ENCODE measurements at regions not wholly inside any gene's neighbourhood (a gene's known extent, or its start where the extent isn't known, plus 50 kb on each side); places are given as distances from the start of the nearest gene placed in this dataset.

DNA sequence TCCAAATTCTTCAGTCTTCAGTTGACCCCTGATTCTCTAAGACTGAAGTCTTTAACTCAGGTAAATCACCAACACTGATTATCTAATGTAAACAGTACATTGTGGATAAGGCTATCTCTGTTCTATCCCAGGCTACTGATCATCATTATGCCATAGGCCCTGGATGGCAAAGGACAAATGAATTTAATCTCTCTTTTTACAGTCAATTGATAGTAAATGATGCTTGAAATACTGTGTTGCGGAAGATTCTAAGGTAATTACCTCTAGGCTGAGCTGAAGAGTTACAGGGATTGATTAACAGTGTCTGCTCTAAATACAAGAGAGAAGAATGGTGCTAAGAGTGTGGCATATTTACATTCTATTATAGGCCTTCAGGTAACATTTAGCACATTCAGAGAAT is 264.7 kb downstream of the ACTL7B start:
- H3K4me1 ChIP-seq (ENCODE audit: control insufficient read depth, insufficient read depth, low read length) = peaks cover 9% of the 10 kb centered on the region
- no peak for DNase-seq (ENCODE audit: low read depth)
- H3K36me3 ChIP-seq (ENCODE audit: control insufficient read depth, insufficient read depth, low read length, severe bottlenecking) = no peaks in the 10 kb centered on the region
- no peaks in the 10 kb centered on the region for H3K27me3 ChIP-seq (replicated peaks; ENCODE audit: control insufficient read depth, insufficient read depth, low read length)
- no peaks in the 10 kb centered on the region for H3K9me3 ChIP-seq (ENCODE audit: control insufficient read depth, low read length)
- no peak overlapping the region for H3K4me3 ChIP-seq (ENCODE audit: low read length)
- no peak overlapping the region for H3K9ac ChIP-seq (ENCODE audit: low read length)

DNA sequence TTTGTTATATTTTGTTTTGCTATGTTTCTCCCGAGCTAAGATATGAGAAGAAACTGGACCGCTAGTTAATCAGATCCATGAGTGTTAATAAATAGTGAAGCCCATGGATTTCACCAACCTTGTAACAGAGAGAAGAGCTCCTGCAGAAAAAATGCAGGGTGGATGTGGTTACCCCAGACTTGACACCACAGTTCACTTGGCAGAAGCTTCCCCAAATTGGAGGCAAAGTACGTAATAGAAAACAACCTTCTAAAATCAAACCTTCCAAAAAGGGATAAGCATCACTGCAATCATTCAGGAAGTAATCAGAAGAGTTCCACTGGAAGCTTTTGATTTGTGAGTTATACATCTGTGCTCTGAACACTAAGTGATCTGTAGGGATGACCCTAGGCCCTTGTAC is 267.5 kb downstream of the ACTL7B start:
- Histone ChIP-seq H3K27me3 (replicated peaks; ENCODE audit: control insufficient read depth, insufficient read depth, low read length) (no peaks in the 10 kb centered on the region), H3K9me3 (ENCODE audit: control insufficient read depth, low read length) (no peaks in the 10 kb centered on the region), H3K36me3 (ENCODE audit: control insufficient read depth, insufficient read depth, low read length, severe bottlenecking) (no peaks in the 10 kb centered on the region), H3K4me1 (ENCODE audit: control insufficient read depth, insufficient read depth, low read length) (peaks cover 13% of the 10 kb centered on the region), H3K4me3 (ENCODE audit: low read length) (no peak overlapping the region), H3K9ac (ENCODE audit: low read length) (no peak overlapping the region)
- no peak for DNase-seq (ENCODE audit: low read depth)

DNA sequence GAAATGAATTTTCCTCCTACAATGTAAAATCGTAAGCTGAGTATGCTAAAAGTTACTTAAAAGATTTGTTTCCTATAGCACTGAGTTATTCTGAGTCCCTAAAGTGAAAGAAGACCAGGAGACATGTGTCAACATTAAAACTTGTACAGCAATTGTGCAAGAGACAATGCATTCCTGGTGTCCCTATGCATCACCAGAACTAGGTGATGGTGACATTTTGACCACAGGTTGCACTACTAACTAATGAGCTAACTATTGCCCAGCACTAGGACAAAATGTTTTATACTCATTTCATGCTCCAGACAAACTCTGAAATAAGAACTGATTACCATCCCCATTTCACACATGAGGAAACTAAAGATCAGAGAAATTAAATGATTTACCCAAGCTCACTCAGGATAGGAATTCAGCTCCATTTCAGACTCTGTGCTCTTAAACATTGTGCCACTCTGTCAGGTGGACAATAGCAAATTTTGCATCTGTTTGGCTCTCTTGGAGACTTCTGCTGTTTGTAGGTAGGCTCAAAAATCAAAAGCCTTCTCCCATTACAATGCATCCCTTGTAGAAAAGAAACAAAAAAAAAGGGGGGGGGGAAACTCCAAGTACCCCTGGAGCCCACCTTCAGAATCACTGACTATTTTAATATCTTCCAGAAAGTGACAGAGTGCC is 269.2 kb downstream of the ACTL7B start:
- no peak for DNase-seq (ENCODE audit: low read depth)
- Histone ChIP-seq H3K9ac (ENCODE audit: low read length) (no peak overlapping the region), H3K27me3 (replicated peaks; ENCODE audit: control insufficient read depth, insufficient read depth, low read length) (no peaks in the 10 kb centered on the region), H3K36me3 (ENCODE audit: control insufficient read depth, insufficient read depth, low read length, severe bottlenecking) (no peaks in the 10 kb centered on the region), H3K4me3 (ENCODE audit: low read length) (no peak overlapping the region), H3K4me1 (ENCODE audit: control insufficient read depth, insufficient read depth, low read length) (peaks cover 13% of the 10 kb centered on the region), H3K9me3 (ENCODE audit: control insufficient read depth, low read length) (no peaks in the 10 kb centered on the region)

DNA sequence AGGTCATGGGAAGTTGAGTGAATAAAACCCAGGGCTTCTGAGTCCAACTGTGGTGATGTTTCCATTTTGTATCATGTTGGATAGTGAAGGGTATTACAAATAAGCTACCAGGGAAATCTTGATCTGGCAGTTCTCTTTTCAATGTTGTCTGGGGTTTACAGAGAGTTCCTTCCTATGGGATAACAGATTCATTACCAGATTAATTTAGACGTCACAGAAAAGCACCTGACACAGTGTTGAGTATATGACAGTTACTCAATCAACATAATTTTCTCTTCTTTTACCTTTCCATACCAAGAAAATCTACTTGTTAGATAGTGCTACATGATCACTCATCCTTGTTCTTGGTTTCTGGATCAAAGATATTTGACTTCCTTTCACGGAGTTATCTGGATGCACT is 270.9 kb downstream of the ACTL7B start:
- Histone ChIP-seq H3K36me3 (ENCODE audit: control insufficient read depth, insufficient read depth, low read length, severe bottlenecking) (no peaks in the 10 kb centered on the region), H3K27me3 (replicated peaks; ENCODE audit: control insufficient read depth, insufficient read depth, low read length) (no peaks in the 10 kb centered on the region), H3K4me1 (ENCODE audit: control insufficient read depth, insufficient read depth, low read length) (peaks cover 13% of the 10 kb centered on the region), H3K9me3 (ENCODE audit: control insufficient read depth, low read length) (no peaks in the 10 kb centered on the region), H3K4me3 (ENCODE audit: low read length) (no peak overlapping the region), H3K9ac (ENCODE audit: low read length) (no peak overlapping the region)
- DNase-seq (ENCODE audit: low read depth) = no peak

DNA sequence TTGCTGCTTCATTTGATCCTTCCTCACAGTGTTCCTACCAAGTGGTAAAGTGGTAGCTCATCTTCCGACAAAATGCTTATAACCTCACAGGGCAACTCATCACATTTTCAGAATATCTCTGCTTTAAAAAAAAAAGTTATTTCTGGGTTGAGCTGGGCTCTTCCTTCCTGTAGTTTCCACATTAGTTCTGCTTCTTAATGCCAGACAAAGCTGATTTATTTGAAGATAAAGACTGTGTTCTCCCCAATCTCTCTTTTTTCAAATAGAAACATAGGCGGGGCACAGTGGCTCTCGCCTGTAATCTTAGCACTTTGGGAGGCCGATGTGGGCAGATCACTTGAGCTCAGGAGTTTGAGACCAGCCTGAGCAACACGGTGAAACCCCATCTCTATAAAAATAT is 273.1 kb downstream of the ACTL7B start:
- Histone ChIP-seq H3K4me3 (ENCODE audit: low read length) (no peak overlapping the region), H3K27me3 (replicated peaks; ENCODE audit: control insufficient read depth, insufficient read depth, low read length) (no peaks in the 10 kb centered on the region), H3K9ac (ENCODE audit: low read length) (no peak overlapping the region), H3K4me1 (ENCODE audit: control insufficient read depth, insufficient read depth, low read length) (peaks cover 17% of the 10 kb centered on the region), H3K36me3 (ENCODE audit: control insufficient read depth, insufficient read depth, low read length, severe bottlenecking) (no peaks in the 10 kb centered on the region), H3K9me3 (ENCODE audit: control insufficient read depth, low read length) (no peaks in the 10 kb centered on the region)
- DNase-seq (ENCODE audit: low read depth) = no peak

DNA sequence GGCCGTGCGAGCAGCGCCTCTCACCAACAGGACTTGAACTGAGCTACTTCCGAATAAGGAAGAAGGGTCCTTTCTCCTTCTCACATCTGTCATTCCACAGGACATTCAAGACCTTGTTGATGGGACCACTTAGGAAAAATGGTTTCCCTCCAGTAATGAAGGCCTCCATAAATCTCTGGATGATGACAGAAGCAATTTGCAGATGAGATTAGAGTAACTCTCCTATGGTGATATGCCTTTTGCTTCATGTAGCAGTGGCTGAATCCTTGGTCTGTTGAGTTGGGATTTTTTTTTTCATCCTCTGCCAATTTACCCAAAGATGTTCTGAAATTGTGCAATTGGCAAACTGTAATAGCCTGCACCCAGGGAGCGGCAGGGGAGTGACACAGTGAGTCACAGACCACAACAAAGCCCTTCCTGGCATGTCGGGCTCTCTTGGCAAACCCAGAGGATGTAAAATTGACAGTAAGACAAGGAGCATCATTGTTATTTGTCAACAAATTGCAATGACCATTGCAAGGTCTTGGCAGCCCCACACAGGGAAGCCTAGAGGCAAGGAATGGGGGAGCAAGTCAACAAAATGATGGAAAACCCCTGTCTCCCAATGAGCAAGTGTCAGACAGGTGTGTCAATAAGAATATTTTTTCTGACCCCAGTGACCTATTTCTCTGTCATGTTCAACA is 275.9 kb downstream of the ACTL7B start:
- Histone ChIP-seq H3K27me3 (replicated peaks; ENCODE audit: control insufficient read depth, insufficient read depth, low read length) (no peaks in the 10 kb centered on the region), H3K9me3 (ENCODE audit: control insufficient read depth, low read length) (no peaks in the 10 kb centered on the region), H3K9ac (ENCODE audit: low read length) (no peak overlapping the region), H3K4me1 (ENCODE audit: control insufficient read depth, insufficient read depth, low read length) (peaks cover 4% of the 10 kb centered on the region), H3K36me3 (ENCODE audit: control insufficient read depth, insufficient read depth, low read length, severe bottlenecking) (no peaks in the 10 kb centered on the region), H3K4me3 (ENCODE audit: low read length) (no peak overlapping the region)
- DNase-seq (ENCODE audit: low read depth) = peak; percentile 48

DNA sequence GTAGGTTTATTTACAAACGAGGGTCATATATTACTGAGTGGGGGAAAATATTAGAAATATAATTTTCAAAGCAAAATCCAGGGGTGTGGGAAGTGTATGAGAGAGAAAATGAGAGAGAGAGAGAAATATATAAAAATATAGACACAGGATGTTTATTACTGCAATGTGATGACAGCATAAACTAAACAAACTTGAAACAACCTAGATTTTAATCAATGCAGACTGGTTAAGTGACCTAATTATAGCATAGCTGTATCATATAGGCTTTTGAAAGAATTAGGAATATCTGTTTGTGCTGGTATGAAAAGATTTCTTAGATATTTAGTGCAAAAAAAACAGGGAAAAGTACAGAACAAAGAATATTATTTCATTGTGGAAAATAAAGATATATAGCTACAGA is 280.5 kb downstream of the ACTL7B start:
- Histone ChIP-seq H3K36me3 (ENCODE audit: control insufficient read depth, insufficient read depth, low read length, severe bottlenecking) (no peaks in the 10 kb centered on the region), H3K9me3 (ENCODE audit: control insufficient read depth, low read length) (no peaks in the 10 kb centered on the region), H3K4me1 (ENCODE audit: control insufficient read depth, insufficient read depth, low read length) (peaks cover 4% of the 10 kb centered on the region), H3K27me3 (replicated peaks; ENCODE audit: control insufficient read depth, insufficient read depth, low read length) (no peaks in the 10 kb centered on the region), H3K9ac (ENCODE audit: low read length) (no peak overlapping the region), H3K4me3 (ENCODE audit: low read length) (no peak overlapping the region)
- DNase-seq (ENCODE audit: low read depth) = no peak

DNA sequence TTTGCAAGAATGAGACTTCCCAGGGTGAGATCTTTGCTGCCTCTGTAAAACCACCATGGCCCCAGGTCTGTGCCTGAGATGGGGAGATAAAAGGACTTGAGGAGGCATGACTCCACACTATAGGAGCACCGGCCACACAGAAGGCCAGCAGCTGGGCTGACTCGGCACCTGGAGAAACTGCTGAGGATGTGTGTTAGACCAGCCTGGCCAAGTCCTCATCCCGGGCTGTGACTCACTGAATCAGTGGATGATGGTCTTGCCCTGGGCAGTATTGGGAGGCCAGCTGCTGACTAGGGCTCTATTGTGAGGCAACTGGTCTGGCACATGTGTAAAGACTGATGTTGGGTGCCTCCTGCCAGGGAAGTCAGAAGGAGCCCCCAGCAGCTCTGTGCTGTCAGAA is 286.2 kb downstream of the ACTL7B start:
- DNase-seq (ENCODE audit: low read depth) = peak; percentile 39
- Histone ChIP-seq H3K9ac (ENCODE audit: low read length) (no peak overlapping the region), H3K4me3 (ENCODE audit: low read length) (no peak overlapping the region), H3K9me3 (ENCODE audit: control insufficient read depth, low read length) (no peaks in the 10 kb centered on the region), H3K36me3 (ENCODE audit: control insufficient read depth, insufficient read depth, low read length, severe bottlenecking) (no peaks in the 10 kb centered on the region), H3K4me1 (ENCODE audit: control insufficient read depth, insufficient read depth, low read length) (peaks cover 6% of the 10 kb centered on the region), H3K27me3 (replicated peaks; ENCODE audit: control insufficient read depth, insufficient read depth, low read length) (no peaks in the 10 kb centered on the region)

DNA sequence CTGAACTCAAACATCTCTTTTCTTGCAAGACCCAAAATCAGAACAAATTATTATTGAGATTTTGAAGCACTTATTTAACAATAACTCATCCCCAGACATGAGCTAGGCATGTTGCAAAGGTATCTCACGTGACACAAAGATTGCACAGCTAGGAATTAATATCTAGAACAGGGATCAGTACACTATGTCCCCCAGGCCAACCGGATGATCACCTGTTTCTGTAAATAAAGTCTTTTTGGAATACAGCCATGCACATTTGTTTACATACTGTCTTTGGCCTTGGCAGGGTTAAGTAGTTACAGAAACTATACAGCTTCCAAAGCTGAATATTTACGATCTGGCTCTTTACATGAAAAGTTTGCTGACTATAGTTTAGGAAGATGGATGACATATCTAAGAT is 287.7 kb downstream of the ACTL7B start:
- Histone ChIP-seq H3K4me1 (ENCODE audit: control insufficient read depth, insufficient read depth, low read length) (peaks cover 6% of the 10 kb centered on the region), H3K27me3 (replicated peaks; ENCODE audit: control insufficient read depth, insufficient read depth, low read length) (no peaks in the 10 kb centered on the region), H3K36me3 (ENCODE audit: control insufficient read depth, insufficient read depth, low read length, severe bottlenecking) (no peaks in the 10 kb centered on the region), H3K9ac (ENCODE audit: low read length) (no peak overlapping the region), H3K4me3 (ENCODE audit: low read length) (no peak overlapping the region), H3K9me3 (ENCODE audit: control insufficient read depth, low read length) (no peaks in the 10 kb centered on the region)
- no peak for DNase-seq (ENCODE audit: low read depth)

DNA sequence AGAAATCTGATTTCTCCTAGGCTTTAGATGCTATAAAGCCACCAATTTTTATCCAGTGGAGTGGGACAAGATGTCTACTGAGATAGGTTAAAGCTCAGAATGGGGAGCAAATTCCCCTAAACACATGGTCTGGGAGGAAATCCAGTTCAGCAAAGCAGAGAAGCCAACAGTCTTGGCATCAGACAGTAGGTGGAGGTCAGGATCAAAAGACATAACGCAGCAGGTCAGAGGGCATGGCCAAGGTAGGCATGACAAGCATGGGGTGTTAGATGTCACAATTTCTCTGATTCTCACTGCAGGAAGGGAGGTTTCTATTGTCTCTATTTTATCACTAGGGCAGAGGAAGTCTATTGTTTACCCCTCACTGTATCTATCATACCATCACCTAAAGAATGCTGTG is 288.2 kb downstream of the ACTL7B start:
- Histone ChIP-seq H3K9me3 (ENCODE audit: control insufficient read depth, low read length) (no peaks in the 10 kb centered on the region), H3K4me1 (ENCODE audit: control insufficient read depth, insufficient read depth, low read length) (peaks cover 6% of the 10 kb centered on the region), H3K36me3 (ENCODE audit: control insufficient read depth, insufficient read depth, low read length, severe bottlenecking) (no peaks in the 10 kb centered on the region), H3K9ac (ENCODE audit: low read length) (no peak overlapping the region), H3K27me3 (replicated peaks; ENCODE audit: control insufficient read depth, insufficient read depth, low read length) (no peaks in the 10 kb centered on the region), H3K4me3 (ENCODE audit: low read length) (no peak overlapping the region)
- DNase-seq (ENCODE audit: low read depth) = no peak

DNA sequence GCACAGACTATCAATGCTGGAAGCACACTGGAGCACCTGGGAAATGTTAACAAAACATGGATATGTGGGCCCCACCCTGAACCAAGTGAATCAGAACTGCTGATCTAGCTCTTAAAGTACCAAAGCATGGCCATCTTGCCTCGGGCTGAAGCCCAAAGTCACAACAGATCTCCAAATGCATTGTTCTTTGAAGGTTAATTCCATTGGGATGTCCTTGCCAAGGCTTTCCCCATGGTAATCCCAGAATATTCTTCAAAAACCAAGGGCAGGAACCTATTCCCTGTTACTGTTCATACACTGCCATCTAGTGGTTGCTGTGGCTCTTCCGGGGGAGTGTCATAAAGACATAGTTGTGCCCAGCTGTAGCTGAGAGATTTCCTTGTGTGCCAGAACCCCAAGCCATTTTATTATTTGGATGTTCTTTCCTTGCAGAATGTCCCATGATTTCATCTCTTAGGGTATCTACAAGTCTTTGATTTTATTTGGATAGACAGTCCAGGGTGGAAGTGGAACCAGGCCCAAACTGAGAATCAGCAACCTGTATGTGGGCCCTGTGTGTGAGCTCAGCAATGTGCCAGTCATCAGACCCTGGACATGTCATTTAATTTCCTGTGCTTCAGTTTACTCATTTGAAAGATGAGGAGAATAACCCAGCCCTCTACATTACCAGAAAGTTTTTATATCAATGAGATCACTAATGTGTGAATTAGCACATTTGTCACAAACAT is 290.0 kb downstream of the ACTL7B start:
- H3K9me3 ChIP-seq (ENCODE audit: control insufficient read depth, low read length) = no peaks in the 10 kb centered on the region
- no peaks in the 10 kb centered on the region for H3K27me3 ChIP-seq (replicated peaks; ENCODE audit: control insufficient read depth, insufficient read depth, low read length)
- peak; percentile 97 for DNase-seq (ENCODE audit: low read depth)
- H3K4me1 ChIP-seq (ENCODE audit: control insufficient read depth, insufficient read depth, low read length) = peaks cover 10% of the 10 kb centered on the region
- no peaks in the 10 kb centered on the region for H3K36me3 ChIP-seq (ENCODE audit: control insufficient read depth, insufficient read depth, low read length, severe bottlenecking)
- H3K4me3 ChIP-seq (ENCODE audit: low read length) = no peak overlapping the region
- H3K9ac ChIP-seq (ENCODE audit: low read length) = peak overlapping the region; percentile 28
